H9 (cell line): ENCODE measurements at regions not wholly inside any gene's neighbourhood (a gene's known extent, or its start where the extent isn't known, plus 50 kb on each side); places are given as distances from the start of the nearest gene placed in this dataset.

Experiments
- DNase-seq: peaks from one replicate; pipeline ENCODE4 v3.0.0-alpha.2; 2017
- H2AFZ ChIP-seq: one replicate; pipeline ENCODE4 v1.6.1; 2013; ENCODE audit warnings: mild to moderate bottlenecking, low read length, control low read depth, moderate library complexity
- H2AK5ac ChIP-seq: 2 replicates; pipeline ENCODE4 v1.6.1; 2013; ENCODE audit warnings: low read length, control low read depth, mixed read lengths; ENCODE audit not compliant: insufficient read length
- H2BK120ac ChIP-seq: one replicate; pipeline ENCODE4 v1.6.1; 2013; ENCODE audit warnings: low read depth, mild to moderate bottlenecking, low read length, control low read depth, inconsistent platforms; ENCODE audit not compliant: poor library complexity, severe bottlenecking
- H2BK12ac ChIP-seq: 2 replicates; pipeline ENCODE4 v1.6.1; 2013; ENCODE audit warnings: low read length, control low read depth, mixed read lengths, low read depth; ENCODE audit not compliant: insufficient read length
- H2BK15ac ChIP-seq: 2 replicates; pipeline ENCODE4 v1.6.1; 2013; ENCODE audit warnings: low read depth, low read length, control low read depth
- H2BK20ac ChIP-seq: one replicate; pipeline ENCODE4 v1.6.1; 2013; ENCODE audit warnings: low read depth, mild to moderate bottlenecking, low read length, control low read depth, inconsistent platforms; ENCODE audit not compliant: poor library complexity, severe bottlenecking
- H2BK5ac ChIP-seq: 2 replicates; pipeline ENCODE4 v1.6.1; 2013; ENCODE audit warnings: low read length, control low read depth, mixed read lengths; ENCODE audit not compliant: insufficient read length
- H3K14ac ChIP-seq: 2 replicates; pipeline ENCODE4 v1.6.1; 2013; ENCODE audit warnings: low read length, control low read depth; ENCODE audit not compliant: insufficient read depth
- H3K18ac ChIP-seq: 2 replicates; pipeline ENCODE4 v1.6.1; 2013; ENCODE audit warnings: low read depth, mild to moderate bottlenecking, mixed read lengths, low read length, control low read depth; ENCODE audit not compliant: insufficient read length
- H3K23ac ChIP-seq: 2 replicates; pipeline ENCODE4 v1.6.1; 2013; ENCODE audit warnings: low read length, control low read depth, mixed read lengths, low read depth; ENCODE audit not compliant: insufficient read length
- H3K23me2 ChIP-seq: 2 replicates; pipeline ENCODE4 v1.6.1; 2013; ENCODE audit warnings: low read depth, mild to moderate bottlenecking, mixed read lengths, low read length, control low read depth; ENCODE audit not compliant: insufficient read length, poor library complexity, severe bottlenecking
- H3K27ac ChIP-seq: 2 replicates; pipeline ENCODE4 v1.5.1; 2013; ENCODE audit warnings: low read length, control low read depth, mixed read lengths, low read depth; ENCODE audit not compliant: insufficient read length
- H3K27me3 ChIP-seq: 2 replicates; pipeline ENCODE4 v1.6.1; 2013; ENCODE audit warnings: low read length, control low read depth, inconsistent platforms; ENCODE audit not compliant: insufficient read depth
- H3K4ac ChIP-seq: 2 replicates; pipeline ENCODE4 v1.6.1; 2013; ENCODE audit warnings: low read depth, mild to moderate bottlenecking, control low read depth, inconsistent platforms, low read length, moderate library complexity
- H3K4me1 ChIP-seq: 2 replicates; pipeline ENCODE4 v1.6.1; 2013; ENCODE audit warnings: low read length, control low read depth, inconsistent platforms; ENCODE audit not compliant: insufficient read depth
- H3K4me2 ChIP-seq: 2 replicates; pipeline ENCODE4 v1.6.1; 2013; ENCODE audit warnings: low read length, control low read depth, mixed read lengths; ENCODE audit not compliant: insufficient read length, insufficient read depth
- H3K56ac ChIP-seq: 2 replicates; pipeline ENCODE4 v1.6.1; 2013; ENCODE audit warnings: low read depth, mild to moderate bottlenecking, mixed read lengths, low read length, control low read depth; ENCODE audit not compliant: insufficient read length
- H3K79me1 ChIP-seq: 2 replicates; pipeline ENCODE4 v1.6.1; 2013; ENCODE audit warnings: low read depth, mild to moderate bottlenecking, moderate library complexity, low read length, control low read depth, inconsistent platforms; ENCODE audit not compliant: insufficient read depth, poor library complexity, severe bottlenecking
- H3K79me2 ChIP-seq: 2 replicates; pipeline ENCODE4 v1.6.1; 2013; ENCODE audit warnings: low read length, control low read depth, inconsistent platforms; ENCODE audit not compliant: insufficient read depth
- H3K9ac ChIP-seq: 2 replicates; pipeline ENCODE4 v1.6.1; 2013; ENCODE audit warnings: low read length, control low read depth, mixed read lengths; ENCODE audit not compliant: insufficient read length; ENCODE audit errors: extremely low read depth
- H3K9me3 ChIP-seq: one replicate; pipeline ENCODE4 v1.6.1; 2013; ENCODE audit warnings: low read depth, low read length, inconsistent platforms; ENCODE audit not compliant: control insufficient read depth
- H3T11ph ChIP-seq: one replicate; pipeline ENCODE4 v1.6.1; 2013; ENCODE audit warnings: mild to moderate bottlenecking, low read length, control low read depth, inconsistent platforms
- H4K20me1 ChIP-seq: one replicate; pipeline ENCODE4 v1.6.1; 2013; ENCODE audit not compliant: control insufficient read depth, insufficient read length, insufficient read depth
- H4K5ac ChIP-seq: 2 replicates; pipeline ENCODE4 v1.6.1; 2013; ENCODE audit warnings: low read depth, mild to moderate bottlenecking, mixed read lengths, low read length, control low read depth; ENCODE audit not compliant: insufficient read length
- H4K8ac ChIP-seq: replicated peaks from 2 replicates; pipeline ENCODE4 v1.6.1; 2013; ENCODE audit warnings: low read length, control low read depth, mixed read lengths, low read depth; ENCODE audit not compliant: insufficient read length
- H4K91ac ChIP-seq: 2 replicates; pipeline ENCODE4 v1.6.1; 2013; ENCODE audit warnings: low read depth, mild to moderate bottlenecking, moderate library complexity, mixed read lengths, low read length, control low read depth; ENCODE audit not compliant: insufficient read length
- H3K27ac Mint-ChIP-seq, 3 experiments: 2 replicates in 2 of 3; 3 replicates in 1 of 3; pipeline ENCODE4 v1.8.0; 2020 to 2021; ENCODE audit warnings: mixed read lengths in 3 of 3, mild to moderate bottlenecking in 1 of 3, moderate library complexity in 1 of 3
- H3K27me3 Mint-ChIP-seq: 2 replicates; pipeline ENCODE4 v1.8.0; 2021; ENCODE audit warnings: low read depth, mild to moderate bottlenecking, moderate library complexity, mixed read lengths
- H3K36me3 Mint-ChIP-seq, 3 experiments: 2 replicates in 2 of 3; 3 replicates in 1 of 3; pipeline ENCODE4 v1.8.0; 2020 to 2021; ENCODE audit warnings: low read depth in 3 of 3, mixed read lengths in 3 of 3; ENCODE audit not compliant: insufficient read depth in 1 of 3
- H3K4me1 Mint-ChIP-seq, 2 experiments: 2 replicates each; pipeline ENCODE4 v1.8.0; 2020; ENCODE audit warnings: mixed read lengths in 2 of 2
- H3K4me3 Mint-ChIP-seq, 2 experiments: 2 replicates in 1 of 2; 3 replicates in 1 of 2; pipeline ENCODE4 v1.8.0; 2020 to 2021; ENCODE audit warnings: mild to moderate bottlenecking in 2 of 2, mixed read lengths in 2 of 2, moderate library complexity in 1 of 2
- H3K9me3 Mint-ChIP-seq, 2 experiments: 2 replicates in 1 of 2; 3 replicates in 1 of 2; pipeline ENCODE4 v1.8.0; 2020; ENCODE audit warnings: mild to moderate bottlenecking in 2 of 2, mixed read lengths in 2 of 2, moderate library complexity in 1 of 2
- CTCF ChIP-seq: fragments of 200-600 bp; sonication (generic); conservative IDR thresholded peaks from 3 replicates; pipeline ENCODE4 v1.8.0; 2021; ENCODE audit warnings: antibody characterized with exemption, mild to moderate bottlenecking
- WGBS: extraction: QIAGEN DNeasy Blood & Tissue Kit; methylation state at CpG from one replicate; pipeline ENCODE4 v1.1.7; 2013; ENCODE audit warnings: missing lambda C conversion rate, low lambda C conversion rate, mixed read lengths; ENCODE audit not compliant: insufficient read length; ENCODE audit errors: extremely low coverage; 5-methylcytosine and 5-hydroxymethylcytosine counted together

DNA sequence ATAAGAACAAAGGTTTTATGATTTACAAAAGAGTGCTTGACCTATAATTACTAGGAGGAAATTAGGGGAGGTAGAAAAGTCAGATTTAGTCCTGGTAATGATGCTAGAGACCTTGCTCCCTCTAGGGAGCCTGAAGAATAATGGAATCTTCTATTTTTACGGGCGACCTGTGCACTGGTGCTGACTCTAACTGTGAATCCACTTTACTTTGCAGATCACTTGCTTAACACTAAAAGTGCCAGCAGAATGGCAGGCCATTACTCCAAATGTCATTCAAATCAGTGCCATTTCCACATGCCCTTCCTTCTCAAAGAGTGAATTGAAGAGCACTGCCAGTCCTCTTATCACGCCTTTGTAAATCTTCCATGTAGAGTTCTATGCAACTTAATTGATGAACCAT lies 359.4 kb upstream of the ARRDC3 start:
- H3K27ac Mint-ChIP-seq: no peak overlapping the region
- TF ChIP-seq CTCF: no peak

More for the DNA sequence above, 359.4 kb upstream of the ARRDC3 start:
- Histone ChIP-seq H3K23ac (no peak overlapping the region), H2BK5ac (no peak overlapping the region), H2BK20ac (no peak overlapping the region), H4K5ac (no peak overlapping the region), H3K56ac (no peak overlapping the region), H4K91ac (no peak overlapping the region), H2BK120ac (no peak overlapping the region), H3T11ph (no peak overlapping the region), H3K4me1 (peaks cover 2% of the 10 kb centered on the region; the same call in 1 of the 2 replicates), H4K8ac (no peak overlapping the region), H3K23me2 (no peaks in the 10 kb centered on the region), H3K4ac (no peak overlapping the region), H3K9ac (no peak overlapping the region), H3K9me3 (no peaks in the 10 kb centered on the region), H3K79me1 (no peaks in the 10 kb centered on the region), H3K14ac (no peak overlapping the region), H4K20me1 (no peaks in the 10 kb centered on the region), H2BK15ac (no peak overlapping the region), H2AK5ac (no peak overlapping the region), H3K79me2 (no peaks in the 10 kb centered on the region), H2AFZ (no peak overlapping the region), H3K27ac (no peak overlapping the region), H3K4me2 (no peak overlapping the region), H2BK12ac (no peak overlapping the region), H3K18ac (no peak overlapping the region), H3K27me3 (no peaks in the 10 kb centered on the region)
- DNase-seq: no peak
- Mint-ChIP-seq H3K4me1 (peaks cover 20 to 32% of the 10 kb centered on the region in 2 experiments), H3K9me3 (0 out of 5 replicates have a peak, but pooled peaks cover 0 to 3% of the 10 kb centered on the region in 2 experiments), H3K36me3 (no peaks in the 10 kb centered on the region; a peak in 1 of 7 replicates), H3K4me3 (no peak overlapping the region), H3K27me3 (no peaks in the 10 kb centered on the region)
- WGBS: no CpG with 5 or more reads among the region's 3 CpGs
